ENCODE measurements at regions not wholly inside any gene's neighbourhood (a gene's known extent, or its start where the extent isn't known, plus 50 kb on each side); places are given as distances from the start of the nearest gene placed in this dataset.

- no peaks in the 10 kb centered on the region for H3K4me1 ChIP-seq (ENCODE audit: insufficient read depth, low read length, poor library complexity, severe bottlenecking)
- CTCF ChIA-PET, result no interaction called here
- intact Hi-C loops (cut with micrococcal nuclease; ENCODE audit: unreplicated experiment), result no loop called here
- POLR2A ChIA-PET (ENCODE audit: low non-redundant PET), result no interaction called here
- no peaks in the 10 kb centered on the region for H3K36me3 ChIP-seq (ENCODE audit: insufficient read depth, low read length, poor library complexity, severe bottlenecking)
- no peak overlapping the region for H3K27ac ChIP-seq (ENCODE audit: low read depth, low read length, poor library complexity, severe bottlenecking)
- TF ChIP-seq CTCF (conservative IDR thresholded peaks at IDR 0.05; ENCODE audit: low read depth, low read length), result no peak
- no peak for TF ChIP-seq EZH2 (IDR thresholded peaks at IDR 0.05; ENCODE audit: borderline replicate concordance, low read depth, low read length, poor library complexity, severe bottlenecking)
- H3K27me3 ChIP-seq (replicated peaks; ENCODE audit: insufficient read depth, low read depth, low read length, poor library complexity), result no peaks in the 10 kb centered on the region
- DNase-seq (ENCODE audit: low spot score), result no peak
- BruUV-seq (replicated peaks), result no TSS peak
- H3K9me3 ChIP-seq (ENCODE audit: low read depth, low read length, poor library complexity, severe bottlenecking), result no peaks in the 10 kb centered on the region
- H3K4me3 ChIP-seq (ENCODE audit: low read depth, low read length, poor library complexity, severe bottlenecking), result no peak overlapping the region
Observed at GRCh38 chr5:105730982-105731381, 1939.8 kb downstream of the EFNA5 start.

DNA sequence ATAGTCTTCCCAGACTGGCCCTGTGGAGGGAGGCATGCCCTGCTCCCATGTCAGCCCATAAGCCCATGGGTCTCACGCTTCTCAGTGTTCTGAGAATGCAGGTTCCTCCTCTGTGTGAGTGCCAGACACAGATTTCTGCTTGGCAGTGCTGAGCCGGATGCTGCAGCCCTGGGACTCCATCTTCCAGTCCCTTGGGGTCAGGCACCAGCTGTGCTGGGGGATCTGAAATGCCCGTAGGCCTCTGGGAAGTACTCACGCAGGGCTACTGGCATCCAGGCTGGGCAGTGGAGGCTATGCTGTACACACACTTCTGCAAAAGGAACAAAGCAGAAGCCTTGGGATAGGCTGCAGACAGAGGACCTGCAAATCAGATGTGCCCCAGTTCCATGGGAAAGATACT, 1944.6 kb downstream of the EFNA5 start:
- Histone ChIP-seq H3K27me3 (replicated peaks; ENCODE audit: insufficient read depth, low read depth, low read length, poor library complexity) (no peaks in the 10 kb centered on the region), H3K36me3 (ENCODE audit: insufficient read depth, low read length, poor library complexity, severe bottlenecking) (no peaks in the 10 kb centered on the region), H3K4me3 (ENCODE audit: low read depth, low read length, poor library complexity, severe bottlenecking) (no peak overlapping the region), H3K27ac (ENCODE audit: low read depth, low read length, poor library complexity, severe bottlenecking) (no peak overlapping the region), H3K9me3 (ENCODE audit: low read depth, low read length, poor library complexity, severe bottlenecking) (no peaks in the 10 kb centered on the region), H3K4me1 (ENCODE audit: insufficient read depth, low read length, poor library complexity, severe bottlenecking) (no peaks in the 10 kb centered on the region)
- intact Hi-C loops (cut with micrococcal nuclease; ENCODE audit: unreplicated experiment), result no loop called here
- BruUV-seq (replicated peaks), result no TSS peak
- DNase-seq (ENCODE audit: low spot score), result no peak
- TF ChIP-seq CTCF (conservative IDR thresholded peaks at IDR 0.05; ENCODE audit: low read depth, low read length) (no peak), EZH2 (IDR thresholded peaks at IDR 0.05; ENCODE audit: borderline replicate concordance, low read depth, low read length, poor library complexity, severe bottlenecking) (no peak)
- ChIA-PET CTCF (no interaction called here), POLR2A (ENCODE audit: low non-redundant PET) (no interaction called here)

- H3K36me3 ChIP-seq (ENCODE audit: insufficient read depth, low read length, poor library complexity, severe bottlenecking), result no peaks in the 10 kb centered on the region
- ChIA-PET CTCF (no interaction called here), POLR2A (ENCODE audit: low non-redundant PET) (no interaction called here)
- H3K4me1 ChIP-seq (ENCODE audit: insufficient read depth, low read length, poor library complexity, severe bottlenecking), result no peaks in the 10 kb centered on the region
- H3K27ac ChIP-seq (ENCODE audit: low read depth, low read length, poor library complexity, severe bottlenecking), result no peak overlapping the region
- intact Hi-C loops (cut with micrococcal nuclease; ENCODE audit: unreplicated experiment), result no loop called here
- no peaks in the 10 kb centered on the region for H3K27me3 ChIP-seq (replicated peaks; ENCODE audit: insufficient read depth, low read depth, low read length, poor library complexity)
- no peak for TF ChIP-seq EZH2 (IDR thresholded peaks at IDR 0.05; ENCODE audit: borderline replicate concordance, low read depth, low read length, poor library complexity, severe bottlenecking)
- no peak for TF ChIP-seq CTCF (conservative IDR thresholded peaks at IDR 0.05; ENCODE audit: low read depth, low read length)
- no peak overlapping the region for H3K4me3 ChIP-seq (ENCODE audit: low read depth, low read length, poor library complexity, severe bottlenecking)
- BruUV-seq (replicated peaks), result no TSS peak
- no peak for DNase-seq (ENCODE audit: low spot score)
- H3K9me3 ChIP-seq (ENCODE audit: low read depth, low read length, poor library complexity, severe bottlenecking), result peaks cover 12% of the 10 kb centered on the region
Observed at GRCh38 chr5:105708442-105708841, 1962.3 kb downstream of the EFNA5 start.

Measured in A673 (cell line).